HL-60 (cell line): ENCODE measurements at regions not wholly inside any gene's neighbourhood (a gene's known extent, or its start where the extent isn't known, plus 50 kb on each side); places are given as distances from the start of the nearest gene placed in this dataset.
"Not testable (repeated sequence)": the region's sequence is repeated elsewhere in the genome, so short reads cannot be mapped to it uniquely, and the experiment has no call there.

Source experiments
- DNase-seq, 2 experiments: peaks; one replicate each; pipeline ENCODE4 v3.0.0-alpha.2; 2010 to 2020; ENCODE audit warnings: low read depth in 1 of 2, low spot score in 1 of 2
- H3K27ac ChIP-seq: fragments of 250-450 bp; sonication (Bioruptor Pico); replicated peaks from 2 replicates; pipeline ENCODE4 v1.5.1; 2020; ENCODE audit warnings: mild to moderate bottlenecking, moderate library complexity
- H3K27me3 ChIP-seq: fragments of 250-450 bp; sonication (Bioruptor Pico); 2 replicates; pipeline ENCODE4 v1.5.1; 2021; ENCODE audit warnings: mild to moderate bottlenecking, moderate library complexity; ENCODE audit not compliant: insufficient read depth, poor library complexity, severe bottlenecking
- H3K4me3 ChIP-seq: replicated peaks from 2 replicates; pipeline ENCODE4 v1.5.1; 2011; ENCODE audit warnings: mild to moderate bottlenecking, control low read depth, low read length; ENCODE audit not compliant: insufficient read depth
- GABPA ChIP-seq: IDR thresholded peaks from 2 replicates; pipeline ENCODE4 v1.6.1; 2012; ENCODE audit warnings: low read depth
- POLR2AphosphoS5 ChIP-seq: IDR thresholded peaks from 2 replicates; pipeline ENCODE4 v1.6.1; 2012; ENCODE audit warnings: low read depth
- SPI1 ChIP-seq: IDR thresholded peaks from 2 replicates; pipeline ENCODE4 v1.6.1; 2012; ENCODE audit warnings: low read depth, mild to moderate bottlenecking, borderline replicate concordance
- TF ChIP-seq, protein P1 (sequence below): IDR thresholded peaks from one replicate; pipeline ENCODE4 v1.5.1; 2011; ENCODE audit warnings: low read length, control low read depth, inconsistent platforms; ENCODE audit not compliant: insufficient read depth
- TF ChIP-seq, protein P2 (sequence below): IDR thresholded peaks from 2 replicates; pipeline ENCODE4 v1.6.1; 2012; ENCODE audit warnings: low read depth; ENCODE audit not compliant: insufficient replicate concordance

DNA sequence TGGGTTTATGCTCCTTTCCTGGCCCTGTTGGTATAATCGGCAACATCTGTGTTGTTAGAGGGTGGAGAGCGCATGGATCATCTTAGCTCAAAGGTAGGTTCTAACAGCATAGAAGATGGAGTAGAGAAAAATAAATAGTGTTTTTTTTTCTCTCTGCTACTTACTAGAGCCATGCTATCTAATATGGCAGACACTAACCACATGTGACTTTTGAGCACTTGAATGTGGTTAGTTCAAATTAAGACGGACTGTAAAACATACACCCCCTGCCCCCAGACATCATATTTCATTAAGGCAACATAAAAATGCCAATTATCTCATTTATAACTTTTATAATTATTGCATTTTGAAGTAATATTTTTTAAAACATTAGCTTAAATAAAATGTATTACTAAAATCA is 525.1 kb downstream of the KIF20B start:
- no peaks in the 10 kb centered on the region for H3K27me3 ChIP-seq
- TF ChIP-seq SPI1 (no peak), POLR2AphosphoS5 (no peak), GABPA (no peak)
- TF ChIP-seq, protein P1, sequence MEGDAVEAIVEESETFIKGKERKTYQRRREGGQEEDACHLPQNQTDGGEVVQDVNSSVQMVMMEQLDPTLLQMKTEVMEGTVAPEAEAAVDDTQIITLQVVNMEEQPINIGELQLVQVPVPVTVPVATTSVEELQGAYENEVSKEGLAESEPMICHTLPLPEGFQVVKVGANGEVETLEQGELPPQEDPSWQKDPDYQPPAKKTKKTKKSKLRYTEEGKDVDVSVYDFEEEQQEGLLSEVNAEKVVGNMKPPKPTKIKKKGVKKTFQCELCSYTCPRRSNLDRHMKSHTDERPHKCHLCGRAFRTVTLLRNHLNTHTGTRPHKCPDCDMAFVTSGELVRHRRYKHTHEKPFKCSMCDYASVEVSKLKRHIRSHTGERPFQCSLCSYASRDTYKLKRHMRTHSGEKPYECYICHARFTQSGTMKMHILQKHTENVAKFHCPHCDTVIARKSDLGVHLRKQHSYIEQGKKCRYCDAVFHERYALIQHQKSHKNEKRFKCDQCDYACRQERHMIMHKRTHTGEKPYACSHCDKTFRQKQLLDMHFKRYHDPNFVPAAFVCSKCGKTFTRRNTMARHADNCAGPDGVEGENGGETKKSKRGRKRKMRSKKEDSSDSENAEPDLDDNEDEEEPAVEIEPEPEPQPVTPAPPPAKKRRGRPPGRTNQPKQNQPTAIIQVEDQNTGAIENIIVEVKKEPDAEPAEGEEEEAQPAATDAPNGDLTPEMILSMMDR: no peak
- TF ChIP-seq, protein P2, sequence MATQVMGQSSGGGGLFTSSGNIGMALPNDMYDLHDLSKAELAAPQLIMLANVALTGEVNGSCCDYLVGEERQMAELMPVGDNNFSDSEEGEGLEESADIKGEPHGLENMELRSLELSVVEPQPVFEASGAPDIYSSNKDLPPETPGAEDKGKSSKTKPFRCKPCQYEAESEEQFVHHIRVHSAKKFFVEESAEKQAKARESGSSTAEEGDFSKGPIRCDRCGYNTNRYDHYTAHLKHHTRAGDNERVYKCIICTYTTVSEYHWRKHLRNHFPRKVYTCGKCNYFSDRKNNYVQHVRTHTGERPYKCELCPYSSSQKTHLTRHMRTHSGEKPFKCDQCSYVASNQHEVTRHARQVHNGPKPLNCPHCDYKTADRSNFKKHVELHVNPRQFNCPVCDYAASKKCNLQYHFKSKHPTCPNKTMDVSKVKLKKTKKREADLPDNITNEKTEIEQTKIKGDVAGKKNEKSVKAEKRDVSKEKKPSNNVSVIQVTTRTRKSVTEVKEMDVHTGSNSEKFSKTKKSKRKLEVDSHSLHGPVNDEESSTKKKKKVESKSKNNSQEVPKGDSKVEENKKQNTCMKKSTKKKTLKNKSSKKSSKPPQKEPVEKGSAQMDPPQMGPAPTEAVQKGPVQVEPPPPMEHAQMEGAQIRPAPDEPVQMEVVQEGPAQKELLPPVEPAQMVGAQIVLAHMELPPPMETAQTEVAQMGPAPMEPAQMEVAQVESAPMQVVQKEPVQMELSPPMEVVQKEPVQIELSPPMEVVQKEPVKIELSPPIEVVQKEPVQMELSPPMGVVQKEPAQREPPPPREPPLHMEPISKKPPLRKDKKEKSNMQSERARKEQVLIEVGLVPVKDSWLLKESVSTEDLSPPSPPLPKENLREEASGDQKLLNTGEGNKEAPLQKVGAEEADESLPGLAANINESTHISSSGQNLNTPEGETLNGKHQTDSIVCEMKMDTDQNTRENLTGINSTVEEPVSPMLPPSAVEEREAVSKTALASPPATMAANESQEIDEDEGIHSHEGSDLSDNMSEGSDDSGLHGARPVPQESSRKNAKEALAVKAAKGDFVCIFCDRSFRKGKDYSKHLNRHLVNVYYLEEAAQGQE: no peak
- H3K27ac ChIP-seq: no peak overlapping the region
- no peak overlapping the region for H3K4me3 ChIP-seq
- no peak for DNase-seq

DNA sequence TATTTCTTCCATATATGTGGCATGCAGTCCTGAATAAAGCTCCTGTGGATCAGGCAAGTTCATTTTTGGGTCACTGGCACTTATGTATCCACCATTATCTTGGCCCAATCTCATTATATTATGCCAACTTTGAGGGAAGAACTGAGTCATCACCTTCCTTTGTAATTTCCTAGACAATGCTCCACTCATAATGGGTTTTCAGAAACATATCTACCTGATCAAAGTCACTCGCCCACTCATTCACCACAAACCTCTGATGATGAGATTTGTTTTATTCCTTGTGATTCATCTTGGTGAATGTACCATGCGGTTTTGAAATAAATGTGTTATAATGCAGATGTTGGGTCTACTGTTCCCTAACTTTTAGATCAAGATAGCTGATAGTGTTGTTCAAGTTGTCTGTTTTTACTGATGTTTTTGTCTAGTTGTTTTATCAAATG is 525.8 kb downstream of the KIF20B start:
- Histone ChIP-seq H3K27ac (no peak overlapping the region), H3K4me3 (no peak overlapping the region), H3K27me3 (no peaks in the 10 kb centered on the region)
- TF ChIP-seq POLR2AphosphoS5 (no peak), SPI1 (no peak), GABPA (no peak)
- TF ChIP-seq, protein P1: no peak
- DNase-seq: no peak

DNA sequence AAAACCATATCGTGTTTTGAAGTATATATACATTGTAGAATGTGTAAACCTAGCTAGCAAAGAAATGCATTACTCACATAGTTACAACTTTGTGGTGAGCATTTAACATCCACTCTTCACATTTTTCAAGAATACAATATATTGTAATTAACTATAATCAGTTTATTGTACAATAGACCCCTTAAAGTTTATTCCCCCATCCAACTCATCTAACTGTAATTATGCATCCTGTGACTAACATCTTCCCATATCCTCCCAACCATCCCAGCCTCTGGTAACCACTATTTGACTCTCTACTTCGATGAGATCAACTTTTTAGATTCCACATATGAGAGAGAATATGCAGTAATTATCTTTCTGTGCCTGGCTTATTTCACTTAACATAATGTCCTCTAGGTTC is 526.4 kb downstream of the KIF20B start:
- no peak overlapping the region for H3K4me3 ChIP-seq
- TF ChIP-seq POLR2AphosphoS5: no peak
- TF ChIP-seq SPI1: no peak
- H3K27me3 ChIP-seq: no peaks in the 10 kb centered on the region
- DNase-seq: no peak
- H3K27ac ChIP-seq: no peak overlapping the region

DNA sequence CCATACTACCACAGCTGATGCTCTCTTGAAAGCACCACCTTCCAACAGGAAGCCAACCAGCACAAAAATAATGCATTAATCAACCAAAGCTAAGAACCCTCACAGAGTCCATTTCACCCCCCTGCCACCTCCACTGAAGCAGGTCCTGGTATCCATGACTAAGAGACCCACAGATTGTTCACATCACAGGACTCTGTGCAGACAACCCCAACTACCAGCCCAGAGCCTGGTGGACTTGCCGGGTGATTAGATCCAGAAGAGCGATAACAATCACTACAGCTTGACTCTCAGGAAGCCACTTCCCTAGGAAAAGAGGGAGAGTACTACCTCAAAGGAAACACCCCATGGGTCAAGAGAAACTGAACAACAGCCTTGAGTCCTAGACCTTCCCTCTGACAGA is 528.1 kb downstream of the KIF20B start:
- TF ChIP-seq SPI1: no peak
- TF ChIP-seq, protein P2: no peak
- no peak for TF ChIP-seq GABPA
- no peak for TF ChIP-seq POLR2AphosphoS5
- TF ChIP-seq, protein P1: no peak
- Histone ChIP-seq H3K27me3 (no peaks in the 10 kb centered on the region), H3K27ac (no peak overlapping the region), H3K4me3 (no peak overlapping the region)
- no peak for DNase-seq

DNA sequence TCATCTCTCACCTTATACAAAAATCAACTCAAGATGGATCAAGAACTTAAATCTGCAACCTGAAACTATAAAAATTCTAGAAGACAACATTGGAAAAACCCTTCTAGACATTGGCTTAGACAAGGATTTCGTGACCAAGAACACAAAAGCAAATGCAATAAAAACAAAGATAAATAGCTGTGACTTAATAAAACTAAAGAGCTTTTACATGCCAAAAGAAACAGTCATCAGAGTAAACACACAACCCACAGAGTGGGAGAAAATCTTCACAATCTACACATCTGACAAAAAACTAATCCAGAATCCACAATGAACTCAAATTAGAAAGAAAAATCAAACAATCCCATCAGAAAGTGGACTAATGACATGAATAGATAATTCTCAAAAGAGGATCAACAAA is 532.4 kb downstream of the KIF20B start:
- DNase-seq, H3K27ac ChIP-seq, H3K27me3 ChIP-seq, H3K4me3 ChIP-seq: not testable (repeated sequence)
